ENCODE measurements at regions not wholly inside any gene's neighbourhood (a gene's known extent, or its start where the extent isn't known, plus 50 kb on each side); places are given as distances from the start of the nearest gene placed in this dataset.

DNA sequence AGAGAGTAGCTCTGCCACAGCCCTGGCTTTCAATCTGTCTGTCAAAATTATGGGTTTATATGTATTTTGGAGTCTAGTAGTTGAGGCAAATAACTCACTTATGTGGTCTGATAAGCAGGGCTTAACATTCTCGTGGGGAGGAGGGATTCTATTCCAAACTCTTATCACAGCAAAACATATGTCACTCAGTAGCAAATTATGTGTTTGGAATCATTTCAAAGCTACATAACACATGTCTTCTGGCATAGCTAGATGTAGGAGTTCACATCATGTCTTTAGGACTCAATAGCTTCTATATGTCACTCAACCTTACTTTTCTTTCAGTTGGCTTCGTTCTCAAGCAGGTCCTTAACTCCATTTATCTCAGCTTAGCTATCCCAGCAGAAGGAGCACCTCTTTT lies 144.5 kb upstream of the SEMA6A start:
- H3K4me1 ChIP-seq (ENCODE audit: control insufficient read depth, extremely low read depth, insufficient read depth, low read length): no peaks in the 10 kb centered on the region
- POLR2A ChIA-PET: no interaction called here
- no peaks in the 10 kb centered on the region for H3K9me1 ChIP-seq (replicated peaks; ENCODE audit: control insufficient read depth, extremely low read depth, insufficient read depth, low read length)
- intact Hi-C loops (cut with micrococcal nuclease) (no loop called here), dilution Hi-C loops (cut with MboI; ENCODE audit: extremely low pct_ligation_motif_present, low sequenced_read_pairs) (no loop called here)
- BruUV-seq (replicated peaks): no TSS peak
- H4K20me1 ChIP-seq (replicated peaks; ENCODE audit: control insufficient read depth, extremely low read depth, insufficient read depth, low read length): no peaks in the 10 kb centered on the region
- H3K27me3 ChIP-seq (ENCODE audit: control insufficient read depth in 2 of 2, insufficient read depth in 2 of 2, low read length in 2 of 2): no peaks in the 10 kb centered on the region
- H3K4me3 ChIP-seq (replicated peaks in 1 of 3; ENCODE audit: insufficient read depth in 1 of 3, low read depth in 1 of 3, low read length in 3 of 3): no peak overlapping the region
- TF ChIP-seq EZH2 (IDR thresholded peaks at IDR 0.05; ENCODE audit: borderline replicate concordance, low read depth, low read length, severe bottlenecking): no peak
- TF ChIP-seq MYC (IDR thresholded peaks at IDR 0.05; ENCODE audit: low read depth, low read length): no peak
- no peak for TF ChIP-seq JUN (IDR thresholded peaks at IDR 0.05; ENCODE audit: borderline replicate concordance, insufficient read depth, insufficient read length, low read depth)
- no peak for TF ChIP-seq POLR2AphosphoS5 (IDR thresholded peaks at IDR 0.05; ENCODE audit: insufficient read depth, low read depth, low read length)
- TF ChIP-seq FOS (IDR thresholded peaks at IDR 0.05; ENCODE audit: borderline replicate concordance, insufficient read depth, low read length): no peak
- no peak for TF ChIP-seq POLR2A (IDR thresholded peaks at IDR 0.05; ENCODE audit: low read depth, low read length)
- TF ChIP-seq, protein P1, sequence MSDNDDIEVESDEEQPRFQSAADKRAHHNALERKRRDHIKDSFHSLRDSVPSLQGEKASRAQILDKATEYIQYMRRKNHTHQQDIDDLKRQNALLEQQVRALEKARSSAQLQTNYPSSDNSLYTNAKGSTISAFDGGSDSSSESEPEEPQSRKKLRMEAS (IDR thresholded peaks at IDR 0.05; ENCODE audit: insufficient read depth, insufficient read length): no peak
- TF ChIP-seq GATA2 (IDR thresholded peaks at IDR 0.05; ENCODE audit: insufficient read depth, insufficient read length, low read depth, low read length): no peak
- TF ChIP-seq, protein P2, sequence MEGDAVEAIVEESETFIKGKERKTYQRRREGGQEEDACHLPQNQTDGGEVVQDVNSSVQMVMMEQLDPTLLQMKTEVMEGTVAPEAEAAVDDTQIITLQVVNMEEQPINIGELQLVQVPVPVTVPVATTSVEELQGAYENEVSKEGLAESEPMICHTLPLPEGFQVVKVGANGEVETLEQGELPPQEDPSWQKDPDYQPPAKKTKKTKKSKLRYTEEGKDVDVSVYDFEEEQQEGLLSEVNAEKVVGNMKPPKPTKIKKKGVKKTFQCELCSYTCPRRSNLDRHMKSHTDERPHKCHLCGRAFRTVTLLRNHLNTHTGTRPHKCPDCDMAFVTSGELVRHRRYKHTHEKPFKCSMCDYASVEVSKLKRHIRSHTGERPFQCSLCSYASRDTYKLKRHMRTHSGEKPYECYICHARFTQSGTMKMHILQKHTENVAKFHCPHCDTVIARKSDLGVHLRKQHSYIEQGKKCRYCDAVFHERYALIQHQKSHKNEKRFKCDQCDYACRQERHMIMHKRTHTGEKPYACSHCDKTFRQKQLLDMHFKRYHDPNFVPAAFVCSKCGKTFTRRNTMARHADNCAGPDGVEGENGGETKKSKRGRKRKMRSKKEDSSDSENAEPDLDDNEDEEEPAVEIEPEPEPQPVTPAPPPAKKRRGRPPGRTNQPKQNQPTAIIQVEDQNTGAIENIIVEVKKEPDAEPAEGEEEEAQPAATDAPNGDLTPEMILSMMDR (IDR thresholded peaks at IDR 0.05; ENCODE audit: extremely low read depth in 1 of 2, insufficient read depth in 1 of 2, low read depth in 1 of 2, low read length in 2 of 2): no peak
- H3K36me3 ChIP-seq (ENCODE audit: control insufficient read depth in 2 of 2, extremely low read depth in 1 of 2, insufficient read depth in 2 of 2, low read length in 2 of 2): no peaks in the 10 kb centered on the region
- H3K9me3 ChIP-seq (replicated peaks; ENCODE audit: control insufficient read depth, insufficient read depth, low read length): no peaks in the 10 kb centered on the region
- DNase-seq (ENCODE audit: low read depth, low spot score) (no peak), FAIRE-seq (no peak)
- no peak overlapping the region for H3K9ac ChIP-seq (replicated peaks; ENCODE audit: extremely low read depth, insufficient read depth, low read length)
- no peaks in the 10 kb centered on the region for H3K79me2 ChIP-seq (ENCODE audit: control insufficient read depth, insufficient read depth, low read length)
- no peak overlapping the region for H2AFZ ChIP-seq (ENCODE audit: low read depth, low read length)
- H3K27ac ChIP-seq (ENCODE audit: insufficient read depth, low read depth, low read length): no peak overlapping the region
- CTCF ChIA-PET: no interaction called here
- no peak overlapping the region for H3K4me2 ChIP-seq (ENCODE audit: insufficient read depth, low read length)
